Ureter (tissue), 1 donor: ENCODE measurements at regions not wholly inside any gene's neighbourhood (a gene's known extent, or its start where the extent isn't known, plus 50 kb on each side); places are given as distances from the start of the nearest gene placed in this dataset.
"Not testable (repeated sequence)": the region's sequence is repeated elsewhere in the genome, so short reads cannot be mapped to it uniquely, and the experiment has no call there.

Source experiments
- DNase-seq: peaks from one replicate; pipeline ENCODE4 v3.0.0-alpha.2; 2020; ENCODE audit warnings: low spot score
- donor health status: DM: yes; HTN: yes; CAD: no.

DNA sequence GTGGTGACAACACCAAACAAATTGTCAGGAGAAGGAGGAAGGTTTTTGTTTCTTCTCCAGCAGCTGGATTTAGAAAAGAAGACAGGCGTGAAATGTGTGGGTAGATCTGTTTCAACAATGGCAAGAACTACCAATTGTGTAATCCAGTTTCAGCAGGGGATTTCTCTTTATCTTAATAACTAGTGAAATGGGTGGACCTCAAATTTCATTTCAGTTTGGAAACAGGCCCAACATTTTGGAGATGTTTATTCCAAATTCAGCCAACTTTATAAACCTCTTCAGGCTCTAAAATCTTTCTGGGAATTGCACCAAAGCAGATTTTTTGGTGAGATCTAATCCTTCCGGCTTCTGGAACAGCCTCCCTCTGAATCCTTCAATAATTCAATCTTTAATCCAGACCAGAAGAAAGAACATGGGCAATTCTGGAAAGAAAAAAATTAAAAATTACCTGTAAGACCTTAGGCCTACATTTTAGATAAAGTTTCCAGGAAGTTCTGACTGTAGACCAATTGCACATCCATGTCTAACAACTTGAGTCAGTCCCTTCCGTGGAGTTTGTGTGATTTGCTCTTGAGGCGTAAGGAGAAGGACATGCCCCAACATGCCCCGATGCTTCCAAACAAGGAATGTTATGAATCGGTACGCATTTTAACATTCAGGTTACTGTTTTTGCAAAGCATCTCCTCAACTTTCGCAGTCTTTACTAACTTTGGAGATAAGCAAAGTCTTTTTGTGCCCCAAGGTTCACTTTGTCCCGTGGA is 423.6 kb downstream of the IRX1 start:
- no peak for DNase-seq

DNA sequence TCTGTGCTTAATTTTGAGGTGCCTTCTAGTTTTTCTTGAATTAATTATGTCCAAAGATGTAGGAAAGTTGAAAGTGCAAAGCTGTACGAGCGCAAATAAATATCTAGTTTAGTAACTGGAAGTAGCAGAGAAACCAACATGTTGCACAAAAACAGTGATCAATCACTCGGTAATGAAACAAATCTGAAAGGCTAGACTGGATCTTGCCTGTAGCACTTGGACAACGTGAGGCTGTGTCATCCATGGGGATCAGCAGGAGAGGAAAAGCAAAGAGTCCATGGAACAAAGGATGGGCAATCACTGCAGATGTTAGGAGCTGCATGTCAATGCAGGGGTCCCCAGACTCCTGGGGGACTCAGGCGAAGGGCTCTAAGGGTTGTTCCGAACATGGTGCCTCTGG is 424.2 kb downstream of the IRX1 start:
- no peak for DNase-seq

DNA sequence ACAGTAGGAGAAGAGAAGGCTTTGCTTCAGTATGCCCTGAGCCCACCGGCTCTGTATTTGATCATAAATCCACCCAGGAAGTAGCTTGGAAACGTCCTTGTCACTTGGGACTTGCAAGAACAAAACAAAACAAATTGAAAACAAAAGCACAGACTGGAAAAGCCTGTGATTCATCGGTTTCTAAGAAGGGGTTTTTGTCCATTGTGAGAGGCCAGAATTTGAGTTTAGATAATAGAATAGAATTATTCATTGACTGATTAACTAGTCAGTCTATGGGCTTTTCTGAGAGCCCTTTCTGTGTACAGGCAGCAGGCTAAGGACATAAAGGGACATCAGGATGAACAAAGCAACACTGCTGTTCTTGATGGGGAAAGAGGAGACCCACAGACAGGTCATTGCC is 424.8 kb downstream of the IRX1 start:
- no peak for DNase-seq

DNA sequence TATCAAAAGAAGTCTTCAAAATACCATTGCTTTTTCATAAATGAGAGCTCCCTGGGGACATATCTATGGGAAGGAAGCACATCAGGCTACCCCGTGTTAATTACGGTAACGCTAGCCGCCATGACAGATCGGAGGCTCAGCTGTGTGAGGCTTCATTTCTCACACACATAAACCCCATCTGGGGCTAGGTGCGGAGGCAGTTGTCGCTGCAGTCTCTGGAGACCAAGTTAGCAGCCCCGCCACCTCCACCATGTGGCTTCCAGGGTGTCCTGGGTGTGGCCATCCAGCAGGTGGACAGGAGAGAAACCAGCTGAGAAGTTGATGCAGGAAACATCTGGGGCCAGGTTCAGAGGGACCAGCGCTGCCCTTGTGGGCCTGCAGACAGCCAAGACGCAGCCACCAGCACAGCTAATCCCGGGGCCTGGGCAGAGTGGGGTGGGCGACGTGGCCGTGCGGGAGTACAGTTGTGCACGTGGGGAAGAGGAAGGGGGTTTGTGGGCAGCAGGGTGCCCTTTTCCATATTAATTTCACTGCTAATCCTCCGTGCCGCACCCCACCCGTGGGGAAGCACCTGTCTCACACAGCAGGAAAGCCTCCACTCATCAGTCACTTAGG is 426.5 kb downstream of the IRX1 start:
- no peak for DNase-seq

DNA sequence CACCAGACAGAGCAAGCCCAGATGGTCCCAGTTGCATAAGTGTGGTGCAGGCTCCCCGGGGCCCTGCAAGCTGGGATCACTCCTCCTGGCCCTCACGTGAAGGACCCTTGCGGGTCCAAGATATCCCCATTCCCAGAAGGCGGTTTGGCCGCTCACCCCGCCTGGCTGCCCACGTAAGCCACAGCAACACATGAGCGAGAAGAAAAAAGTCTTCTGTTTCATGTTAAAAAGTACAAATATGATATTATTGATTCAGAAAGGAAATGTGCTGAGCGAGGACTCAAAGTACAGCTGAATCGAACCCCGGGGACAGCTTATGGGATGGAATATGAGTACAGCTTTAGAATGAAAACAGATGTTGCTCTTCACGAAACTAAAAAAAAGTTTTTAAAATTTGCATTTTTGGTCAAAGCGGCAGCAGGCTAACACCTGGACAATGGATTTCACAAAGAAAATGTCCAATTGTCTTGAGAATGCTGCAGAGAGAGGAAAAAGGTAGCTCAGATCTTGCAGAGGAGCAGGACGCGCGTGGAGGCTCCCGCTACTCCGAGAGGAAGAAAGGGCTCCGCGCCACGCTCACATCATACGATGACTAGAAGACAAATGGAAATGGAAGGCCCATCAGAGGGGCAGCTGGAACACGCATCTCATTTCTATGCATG is 427.6 kb downstream of the IRX1 start:
- DNase-seq, result no peak

DNA sequence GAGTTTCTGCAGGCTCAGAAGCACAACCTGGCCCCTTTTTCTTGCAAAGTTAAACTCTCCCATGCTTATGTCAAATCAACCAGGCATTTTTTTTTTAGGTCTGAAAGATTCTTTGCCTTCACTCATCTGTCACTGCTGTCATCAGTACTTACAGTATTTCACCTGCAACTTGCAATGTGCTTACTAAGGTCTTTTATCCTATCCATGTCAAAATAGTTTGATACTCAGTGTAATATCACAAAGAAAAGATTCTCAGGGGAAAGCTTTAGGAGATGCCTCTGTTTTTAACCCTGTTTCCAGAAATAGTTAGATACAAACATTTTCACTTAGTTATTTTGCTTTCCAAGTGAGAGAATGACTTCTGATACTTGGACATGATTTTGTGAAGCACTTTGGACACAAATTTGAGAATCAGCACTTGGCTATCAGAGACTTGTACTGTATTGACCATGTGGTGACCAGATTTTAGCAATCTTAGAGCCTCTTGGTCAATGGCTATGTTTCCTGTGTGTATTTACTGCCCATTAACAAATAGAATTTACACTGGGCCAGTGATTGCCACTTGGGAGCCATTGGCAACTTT is 428.2 kb downstream of the IRX1 start:
- DNase-seq, result no peak

DNA sequence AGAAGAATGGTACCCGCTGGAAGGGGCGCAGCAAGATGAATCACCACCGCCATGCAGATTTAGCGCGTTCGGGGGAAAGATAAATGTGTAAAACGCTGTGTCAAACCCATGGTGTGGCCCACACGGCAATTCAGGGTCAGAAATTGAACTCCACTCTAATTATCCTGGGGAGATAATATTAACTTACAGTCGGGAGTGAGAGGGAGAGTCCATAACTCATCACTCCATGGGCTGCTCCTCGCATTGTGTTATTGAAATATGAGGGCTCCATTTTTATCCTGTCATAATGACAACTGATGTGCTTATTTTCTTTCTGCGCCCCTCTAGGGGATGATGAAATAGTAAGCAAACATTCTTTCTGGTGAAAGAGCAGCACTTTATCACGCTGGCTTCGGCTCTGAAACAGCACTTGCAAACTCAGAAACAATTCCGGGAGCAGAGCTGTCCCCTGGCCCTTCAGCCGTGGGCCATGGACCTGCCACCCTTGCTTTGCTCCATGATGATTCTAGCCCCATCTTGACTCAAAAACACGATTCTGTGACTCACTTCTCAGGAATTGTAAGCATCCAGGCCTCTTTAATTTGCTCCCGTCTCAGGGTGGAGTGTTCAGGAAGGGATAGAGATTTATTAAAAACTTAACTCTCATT is 431.6 kb downstream of the IRX1 start:
- no peak for DNase-seq

DNA sequence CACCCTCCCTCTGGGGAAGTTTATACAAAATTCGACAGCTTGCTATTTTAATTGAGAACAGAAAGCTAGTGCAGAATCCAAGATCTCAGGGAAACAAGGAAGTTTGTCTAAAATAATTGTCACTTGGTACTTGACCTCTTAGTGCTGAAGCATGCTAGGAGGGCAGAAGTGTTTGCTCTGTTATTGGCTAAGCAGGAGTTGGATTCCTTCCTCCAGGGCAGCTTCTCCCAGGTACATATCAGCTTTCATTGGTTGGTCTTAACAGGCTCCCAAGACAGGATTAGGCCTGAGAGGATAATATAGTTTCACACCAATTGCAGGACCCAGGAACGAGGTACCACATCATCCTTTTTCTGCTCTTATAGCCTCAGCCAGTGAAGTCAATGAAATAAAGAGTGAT is 432.8 kb downstream of the IRX1 start:
- DNase-seq, result no peak

DNA sequence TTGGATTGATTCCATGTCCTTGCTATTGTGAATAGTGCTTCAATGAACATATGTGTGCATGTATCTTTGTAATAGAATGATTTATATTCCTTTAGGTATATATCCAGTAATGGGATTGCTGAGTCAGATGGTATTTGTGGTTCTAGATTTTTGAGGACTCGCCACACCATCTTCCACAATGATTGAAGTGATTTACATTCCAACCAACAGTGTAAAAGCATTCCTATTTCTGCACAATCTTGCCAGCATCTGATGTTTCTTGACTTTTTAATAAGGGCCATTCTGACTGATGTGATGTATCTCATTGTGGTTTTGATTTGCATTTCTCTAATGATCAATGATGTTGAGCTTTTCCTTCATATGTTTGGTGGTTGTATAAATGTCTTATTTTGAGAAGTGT is 437.9 kb downstream of the IRX1 start:
- not testable (repeated sequence) for DNase-seq

DNA sequence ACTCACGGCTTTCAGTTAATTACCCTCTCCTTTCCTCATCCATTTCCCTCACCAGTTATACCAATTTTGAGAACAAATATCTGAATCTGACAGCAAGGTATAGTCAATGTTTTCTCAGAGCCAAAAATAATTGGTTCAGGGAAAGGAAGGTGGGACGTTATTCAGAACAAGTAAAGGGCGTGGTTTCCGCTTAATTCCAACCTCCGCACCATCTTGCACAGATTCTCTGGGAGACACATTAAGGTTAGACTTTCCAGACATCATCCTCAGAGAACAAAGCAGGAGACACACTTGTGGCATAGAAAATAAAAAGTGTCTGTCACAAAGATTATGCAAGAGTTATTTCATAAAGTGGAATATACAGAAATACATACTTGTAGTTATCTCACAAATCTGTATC is 441.2 kb downstream of the IRX1 start:
- no peak for DNase-seq

DNA sequence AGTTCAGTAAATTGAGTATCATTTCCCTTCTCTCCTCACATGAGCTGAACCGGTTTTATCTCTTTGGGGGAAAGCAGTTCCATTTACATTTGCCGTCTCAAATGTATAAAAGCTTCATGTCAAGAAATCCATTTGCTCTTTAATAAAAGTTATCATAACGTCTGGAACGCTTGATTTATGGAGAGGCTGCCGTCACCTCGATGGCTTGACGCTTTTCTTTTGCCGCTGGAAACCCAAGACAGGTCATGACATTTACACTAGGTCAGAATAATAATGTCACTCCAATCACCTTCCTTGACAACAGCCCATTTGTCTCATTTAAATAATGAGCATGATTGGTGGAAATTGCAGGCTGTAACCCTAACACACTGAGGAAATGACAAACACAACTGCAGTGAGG is 443.4 kb downstream of the IRX1 start:
- DNase-seq, result no peak

DNA sequence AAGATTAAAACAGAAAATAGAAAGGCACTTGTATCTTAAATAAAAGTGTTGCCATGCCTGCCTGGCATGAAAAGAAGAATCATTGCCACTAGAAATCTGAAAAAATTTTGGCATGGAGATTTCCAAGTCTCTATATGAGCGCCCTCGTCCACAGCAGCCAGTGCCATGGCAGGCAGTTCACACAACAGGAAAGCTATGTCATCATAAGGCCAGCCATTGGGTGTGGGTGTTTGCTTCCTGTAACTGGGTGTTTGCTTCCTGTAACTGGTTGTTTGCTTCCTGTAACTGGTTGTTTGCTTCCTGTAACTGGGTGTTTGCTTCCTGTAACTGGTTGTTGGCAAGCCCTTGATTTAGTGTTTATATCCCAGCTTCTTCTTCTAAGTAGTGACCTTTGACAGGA is 446.7 kb downstream of the IRX1 start:
- no peak for DNase-seq

DNA sequence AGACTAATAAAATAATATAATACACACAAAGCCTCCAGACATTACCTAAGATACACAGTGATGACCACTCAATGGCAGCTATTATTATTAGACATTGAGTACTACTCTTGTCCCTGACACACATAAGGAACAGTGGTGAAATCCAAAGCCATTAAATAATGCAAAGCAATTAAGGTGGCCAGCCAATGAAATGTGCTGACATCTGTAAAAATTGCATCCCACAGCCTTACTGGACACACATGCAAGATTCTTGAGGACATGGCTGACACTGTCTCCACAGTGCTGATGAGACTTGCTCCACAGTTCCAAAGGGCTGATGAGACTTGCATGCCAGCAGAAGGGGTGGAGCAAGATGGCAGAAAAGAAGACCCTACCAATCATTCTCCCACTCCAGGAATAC is 447.5 kb downstream of the IRX1 start:
- DNase-seq, result no peak

DNA sequence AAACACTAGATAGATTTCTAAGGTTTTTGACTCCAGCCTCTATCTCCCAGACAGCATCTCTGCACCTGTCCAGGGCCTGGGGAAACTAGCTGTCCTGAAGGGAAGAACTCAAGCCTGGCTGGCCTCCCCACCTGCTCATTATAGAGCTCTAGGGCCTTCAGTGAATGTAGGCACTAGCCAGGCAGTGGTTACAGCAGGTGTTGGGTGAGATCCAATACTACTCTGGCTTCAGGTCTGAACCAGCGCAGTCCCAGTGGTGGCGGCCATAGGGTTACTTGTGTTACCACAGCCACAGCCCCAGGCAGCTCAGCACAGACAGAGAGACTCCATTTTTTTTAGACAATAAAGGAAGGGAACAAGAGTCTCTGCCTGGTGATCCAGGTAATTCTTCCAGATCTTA is 449.2 kb downstream of the IRX1 start:
- DNase-seq, result no peak

DNA sequence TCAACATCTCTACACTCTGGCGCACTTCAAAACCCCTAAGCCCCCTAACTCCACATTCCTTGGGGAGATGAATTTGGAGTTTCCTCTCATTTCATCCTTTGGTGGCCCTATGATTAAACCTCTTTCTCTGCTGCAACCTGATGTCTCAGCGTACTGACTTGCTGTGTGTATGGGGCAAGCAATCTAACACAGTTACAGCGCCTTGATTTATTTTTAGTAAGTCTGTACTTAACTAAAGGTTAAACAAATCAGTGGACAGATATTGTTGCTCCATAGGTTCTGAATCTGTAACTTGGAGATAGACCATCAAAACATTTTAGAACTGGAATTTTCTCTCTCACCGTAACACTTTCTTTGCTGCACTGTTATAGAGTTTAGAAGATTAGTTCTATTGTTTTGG is 452.8 kb downstream of the IRX1 start:
- DNase-seq, result no peak

DNA sequence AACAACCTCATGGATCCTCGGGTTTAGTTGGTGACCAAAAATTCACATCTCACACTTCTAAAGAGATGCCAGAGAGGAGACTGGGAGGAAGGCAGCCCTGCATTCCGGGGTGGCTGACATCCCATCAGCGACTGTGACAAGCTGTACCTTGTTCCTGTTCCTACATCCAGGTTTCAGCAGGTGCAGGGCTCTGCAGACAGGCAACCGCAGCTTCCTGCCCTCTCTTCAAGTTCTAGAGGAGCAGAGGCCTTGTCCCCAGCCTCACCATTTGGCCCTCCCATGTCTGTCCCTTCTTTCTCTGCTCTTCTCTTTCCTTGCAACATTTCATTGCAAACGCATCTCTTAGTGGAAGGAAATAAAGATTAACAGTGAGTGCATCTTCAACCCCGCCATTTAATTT is 454.6 kb downstream of the IRX1 start:
- no peak for DNase-seq

DNA sequence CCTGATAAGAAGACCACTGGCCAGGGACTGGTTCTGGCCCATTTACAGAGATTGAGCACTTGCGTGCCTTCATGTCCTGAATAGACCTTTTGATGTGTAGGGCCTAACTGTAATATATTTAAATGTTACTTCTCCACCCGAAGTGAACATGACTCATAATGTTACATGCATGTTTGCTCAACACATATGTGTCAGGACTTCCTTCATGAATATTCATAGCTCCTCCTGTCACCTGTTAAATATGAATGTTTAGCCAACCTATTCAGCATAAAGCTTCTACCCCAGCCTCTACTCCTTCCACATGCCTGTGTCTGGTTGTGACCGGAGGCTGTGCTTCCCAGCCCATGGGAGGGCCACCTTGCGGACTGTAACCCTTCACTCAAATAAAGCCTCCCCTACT is 457.5 kb downstream of the IRX1 start:
- DNase-seq, result no peak

DNA sequence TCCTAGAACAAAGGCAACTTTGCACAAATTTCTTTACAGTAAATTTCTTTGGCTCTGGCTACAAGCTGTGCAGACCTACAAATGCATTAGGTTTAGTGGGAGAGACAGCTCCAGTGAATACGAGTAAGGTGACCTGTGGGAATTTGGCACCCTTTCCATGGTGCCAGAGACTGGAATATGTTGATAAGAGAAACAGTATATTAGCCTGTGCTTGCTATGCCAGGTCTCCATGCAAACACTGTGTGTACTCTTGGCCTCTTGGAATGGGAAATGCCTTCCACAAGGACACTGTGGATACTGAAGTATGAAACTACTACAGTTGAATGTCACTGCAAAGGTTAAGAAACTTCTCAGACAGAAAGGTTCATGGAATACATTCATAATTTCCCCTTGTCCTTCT is 458.5 kb downstream of the IRX1 start:
- no peak for DNase-seq

DNA sequence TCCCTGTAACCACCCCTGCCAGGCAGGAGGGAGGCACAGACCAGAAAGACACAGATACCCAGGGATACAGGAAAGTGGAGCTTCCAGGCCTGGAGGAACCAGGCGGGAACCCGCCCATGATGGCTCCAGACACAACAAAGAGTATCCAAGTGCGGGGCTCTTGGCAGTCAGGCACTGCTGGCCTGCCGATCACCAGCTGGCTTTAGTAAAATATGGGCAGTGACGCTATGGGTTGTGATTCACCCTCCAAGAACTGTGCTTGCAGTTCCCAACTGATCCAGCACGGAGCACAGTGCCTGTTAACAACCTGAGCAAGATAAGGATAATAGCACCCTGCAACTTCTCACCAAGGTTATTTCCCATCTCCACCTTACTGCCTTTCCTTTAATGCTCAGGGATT is 463.3 kb downstream of the IRX1 start:
- no peak for DNase-seq

DNA sequence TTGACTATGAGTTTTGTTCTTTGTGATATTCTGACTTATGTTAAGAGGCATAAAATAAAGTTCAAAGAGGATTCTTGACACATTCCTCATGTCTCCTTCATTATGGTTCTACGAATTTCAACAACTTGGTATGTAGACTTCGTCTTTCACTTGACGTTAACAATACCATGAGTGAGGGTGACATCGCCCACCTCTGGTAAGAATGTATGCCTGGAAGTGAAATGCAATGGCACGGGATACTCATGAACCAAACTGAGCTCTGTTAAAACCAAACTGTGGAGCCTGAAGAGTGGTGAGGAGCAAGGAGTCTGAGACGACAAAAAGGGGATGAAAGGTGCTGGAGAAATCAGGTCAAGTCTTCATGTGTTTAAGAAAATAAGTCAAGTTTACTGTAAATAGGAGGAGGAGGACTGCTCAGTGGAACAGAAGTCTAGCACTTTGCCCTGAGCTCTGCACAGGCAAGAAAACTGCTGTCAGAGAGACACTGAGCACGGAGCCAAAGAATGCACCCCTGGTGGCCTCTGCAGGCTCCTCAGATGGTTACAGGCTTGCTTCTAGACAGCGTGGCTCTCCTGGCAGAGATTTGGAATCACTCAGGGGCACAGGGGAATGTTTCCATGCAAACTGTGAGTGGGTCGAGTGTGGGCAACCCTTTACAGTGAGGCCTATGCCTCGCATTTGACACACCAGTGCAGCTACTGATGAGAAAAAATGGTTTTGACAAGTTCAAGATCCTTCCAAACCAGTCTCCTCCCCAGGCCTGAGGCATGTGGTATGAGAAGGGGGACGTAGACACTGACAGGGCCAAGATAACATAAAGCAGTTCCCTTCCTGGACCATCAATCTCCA is 470.1 kb downstream of the IRX1 start:
- DNase-seq, result no peak

DNA sequence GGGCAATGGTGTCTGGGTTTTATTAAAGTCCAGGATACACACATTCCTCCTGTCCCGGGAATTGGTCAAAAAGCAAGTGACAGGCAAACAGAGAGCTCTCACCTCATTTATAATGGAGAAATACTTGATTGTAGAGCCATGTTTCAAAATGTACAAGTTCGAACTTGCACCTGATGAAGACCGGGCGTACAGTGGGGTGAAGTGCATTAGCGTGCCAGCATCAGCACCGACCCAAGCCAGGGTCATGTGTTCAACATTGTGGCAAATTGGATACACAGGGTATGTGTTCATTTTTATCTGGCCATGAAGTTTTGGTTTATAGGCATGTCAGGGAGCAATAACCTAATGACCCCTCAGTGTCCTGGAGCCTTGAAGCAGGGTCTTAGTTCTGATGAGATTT is 472.5 kb downstream of the IRX1 start:
- no peak for DNase-seq

DNA sequence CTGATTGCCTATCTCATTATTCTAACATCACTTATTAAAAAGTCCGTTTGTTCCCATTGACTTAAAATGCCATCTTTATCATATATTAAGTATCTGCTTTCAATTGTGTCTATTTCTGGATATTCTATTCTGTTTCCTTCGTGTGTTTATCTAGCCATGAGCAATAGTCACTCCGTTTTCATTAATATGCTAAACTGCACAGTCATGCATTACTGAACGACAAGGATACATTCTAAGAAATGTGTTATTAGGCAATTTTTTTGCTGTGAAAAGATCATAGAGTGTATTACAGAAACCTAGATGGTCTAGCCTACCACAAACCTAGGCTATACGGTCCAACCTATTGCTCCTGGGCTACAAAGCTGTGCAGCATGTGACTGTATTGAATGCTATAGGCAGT is 482.9 kb downstream of the IRX1 start:
- no peak for DNase-seq
